ENCODE measurements at regions not wholly inside any gene's neighbourhood (a gene's known extent, or its start where the extent isn't known, plus 50 kb on each side); places are given as distances from the start of the nearest gene placed in this dataset.

- ChIA-PET POLR2A (no interaction called here), CTCF (interaction anchor here (11.6 kb wide), 1 partner anchor 185 kb away, joined by 399 read pairs; no protein-coding TSS in a partner anchor)
- Histone ChIP-seq H4K20me1 (replicated peaks; ENCODE audit: control insufficient read depth, extremely low read depth, insufficient read depth, low read length) (no peaks in the 10 kb centered on the region), H3K36me3 (ENCODE audit: control insufficient read depth in 2 of 2, extremely low read depth in 1 of 2, insufficient read depth in 2 of 2, low read length in 2 of 2) (no peaks in the 10 kb centered on the region), H3K9me3 (replicated peaks; ENCODE audit: control insufficient read depth, insufficient read depth, low read length) (no peaks in the 10 kb centered on the region), H3K27ac (ENCODE audit: insufficient read depth, low read depth, low read length) (no peak overlapping the region), H2AFZ (ENCODE audit: low read depth, low read length) (no peak overlapping the region), H3K79me2 (ENCODE audit: control insufficient read depth, insufficient read depth, low read length) (no peaks in the 10 kb centered on the region), H3K9me1 (replicated peaks; ENCODE audit: control insufficient read depth, extremely low read depth, insufficient read depth, low read length) (no peaks in the 10 kb centered on the region), H3K4me2 (ENCODE audit: insufficient read depth, low read length) (no peak overlapping the region), H3K4me1 (ENCODE audit: control insufficient read depth, extremely low read depth, insufficient read depth, low read length) (peaks cover 3% of the 10 kb centered on the region), H3K27me3 (ENCODE audit: control insufficient read depth in 2 of 2, insufficient read depth in 2 of 2, low read length in 2 of 2) (peaks cover 2 to 6% of the 10 kb centered on the region in 2 experiments), H3K4me3 (replicated peaks in 1 of 3; ENCODE audit: insufficient read depth in 1 of 3, low read depth in 1 of 3, low read length in 3 of 3) (no peak overlapping the region), H3K9ac (replicated peaks; ENCODE audit: extremely low read depth, insufficient read depth, low read length) (no peak overlapping the region)
- BruUV-seq (replicated peaks): no TSS peak
- dilution Hi-C loops (cut with MboI; ENCODE audit: extremely low pct_ligation_motif_present, low sequenced_read_pairs) (no loop called here), intact Hi-C loops (cut with micrococcal nuclease) (no loop called here)
- TF ChIP-seq MAX (IDR thresholded peaks at IDR 0.05; ENCODE audit: insufficient read depth, insufficient read length) (no peak), POLR2A (IDR thresholded peaks at IDR 0.05; ENCODE audit: low read depth, low read length) (no peak), FOS (IDR thresholded peaks at IDR 0.05; ENCODE audit: borderline replicate concordance, insufficient read depth, low read length) (no peak), GATA2 (IDR thresholded peaks at IDR 0.05; ENCODE audit: insufficient read depth, insufficient read length, low read depth, low read length) (no peak), JUN (IDR thresholded peaks at IDR 0.05; ENCODE audit: borderline replicate concordance, insufficient read depth, insufficient read length, low read depth) (no peak), EZH2 (IDR thresholded peaks at IDR 0.05; ENCODE audit: borderline replicate concordance, low read depth, low read length, severe bottlenecking) (no peak), CTCF (IDR thresholded peaks at IDR 0.05; ENCODE audit: extremely low read depth in 1 of 2, insufficient read depth in 1 of 2, low read depth in 1 of 2, low read length in 2 of 2) (no peak), MYC (IDR thresholded peaks at IDR 0.05; ENCODE audit: low read depth, low read length) (no peak), POLR2AphosphoS5 (IDR thresholded peaks at IDR 0.05; ENCODE audit: insufficient read depth, low read depth, low read length) (no peak)
- FAIRE-seq (no peak), DNase-seq (ENCODE audit: low read depth, low spot score) (no peak)
These were observed 74.5 kb upstream of the ABCC4 start for GRCh38 chr13:95375706-95376105.
